H1 (cell line): ENCODE measurements at regions not wholly inside any gene's neighbourhood (a gene's known extent, or its start where the extent isn't known, plus 50 kb on each side); places are given as distances from the start of the nearest gene placed in this dataset.

Experiments used
- ATF2 ChIP-seq: IDR thresholded peaks from 2 replicates; pipeline ENCODE4 v1.6.1; 2012; ENCODE audit warnings: low read length, inconsistent platforms
- CTCF ChIP-seq, 3 experiments: IDR thresholded peaks; 1 replicate in 2 of 3; 2 replicates in 1 of 3; pipeline versions ENCODE4 v1.5.1 to v1.6.1; 2011; ENCODE audit warnings: low read length in 3 of 3, mild to moderate bottlenecking in 3 of 3, inconsistent platforms in 2 of 3, low read depth in 1 of 3, moderate library complexity in 1 of 3; ENCODE audit not compliant: insufficient read depth in 1 of 3; ENCODE audit errors: control extremely low read depth in 1 of 3
- EP300 ChIP-seq, 2 experiments: IDR thresholded peaks; 1 replicate in 1 of 2; 2 replicates in 1 of 2; pipeline ENCODE4 v1.6.1; 2011 to 2012; ENCODE audit warnings: low read depth in 2 of 2, low read length in 2 of 2, mild to moderate bottlenecking in 2 of 2, borderline replicate concordance in 1 of 2, inconsistent platforms in 1 of 2, moderate library complexity in 1 of 2
- EZH2 ChIP-seq: fragments of 200-600 bp; sonication (generic); IDR thresholded peaks from 2 replicates; pipeline ENCODE4 v1.7.1; 2012; ENCODE audit warnings: low read depth, mild to moderate bottlenecking, moderate library complexity, low read length, inconsistent platforms; ENCODE audit not compliant: severe bottlenecking
- HDAC2 ChIP-seq, 2 experiments: fragments of 300-600 bp in 1 of 2; sonication (generic) in 1 of 2; IDR thresholded peaks; 2 replicates each; pipeline ENCODE4 v1.6.1; 2011 to 2012; ENCODE audit warnings: low read depth in 2 of 2, low read length in 2 of 2, mild to moderate bottlenecking in 2 of 2, moderate library complexity in 2 of 2, borderline replicate concordance in 1 of 2, inconsistent platforms in 1 of 2
- MAX ChIP-seq: IDR thresholded peaks from 2 replicates; pipeline ENCODE4 v1.6.1; 2012; ENCODE audit warnings: inconsistent platforms
- POLR2AphosphoS5 ChIP-seq: IDR thresholded peaks from 2 replicates; pipeline ENCODE4 v1.6.1; 2011; ENCODE audit warnings: low read depth, low read length
- RFX5 ChIP-seq: IDR thresholded peaks from 2 replicates; pipeline ENCODE4 v1.6.1; 2011; ENCODE audit warnings: low read depth, low read length, improper control_type of control experiment, borderline replicate concordance

GRCh38 chr6:74075896-74076295 lies 379.9 kb downstream of the CD109 start:
- TF ChIP-seq POLR2AphosphoS5 (no peak), RFX5 (no peak), ATF2 (no peak), EZH2 (no peak), MAX (no peak), EP300 (IDR thresholded peaks at IDR 0.05; ENCODE audit: borderline replicate concordance in 1 of 2, low read depth in 2 of 2, low read length in 2 of 2) (no peak), CTCF (IDR thresholded peaks at IDR 0.05; ENCODE audit: control extremely low read depth in 1 of 3, insufficient read depth in 1 of 3, low read depth in 1 of 3, low read length in 3 of 3) (no peak), HDAC2 (IDR thresholded peaks at IDR 0.05; ENCODE audit: borderline replicate concordance in 1 of 2, low read depth in 2 of 2, low read length in 2 of 2) (no peak)
